HG03139 (cell line): ENCODE measurements at regions not wholly inside any gene's neighbourhood (a gene's known extent, or its start where the extent isn't known, plus 50 kb on each side); places are given as distances from the start of the nearest gene placed in this dataset.

Source experiments
- ATAC-seq: cut with Tn5 transposase; IDR thresholded peaks from one replicate; pipeline ENCODE4 v1.9.1; 2021; ENCODE audit not compliant: unreplicated experiment

DNA sequence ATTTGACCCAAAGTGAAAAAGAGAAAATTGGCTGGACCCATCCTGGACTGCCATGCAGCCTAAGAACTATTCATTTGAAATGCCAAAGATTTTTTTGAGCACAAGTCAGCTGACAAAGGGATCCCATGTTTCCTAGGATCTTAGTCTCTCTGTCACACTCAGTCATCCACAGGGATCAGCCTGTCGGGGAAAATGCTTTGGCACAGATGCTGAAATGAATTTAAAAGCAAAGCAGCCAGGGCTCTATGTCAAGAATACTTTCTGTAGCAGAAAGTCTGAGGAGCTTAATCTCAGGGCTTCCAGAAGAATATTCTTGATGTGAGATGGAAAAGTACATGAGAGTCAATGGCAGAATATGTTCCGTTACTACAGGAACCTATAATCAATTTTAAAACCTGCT lies 1900.8 kb downstream of the MRPL39 start:
- no peak for ATAC-seq

DNA sequence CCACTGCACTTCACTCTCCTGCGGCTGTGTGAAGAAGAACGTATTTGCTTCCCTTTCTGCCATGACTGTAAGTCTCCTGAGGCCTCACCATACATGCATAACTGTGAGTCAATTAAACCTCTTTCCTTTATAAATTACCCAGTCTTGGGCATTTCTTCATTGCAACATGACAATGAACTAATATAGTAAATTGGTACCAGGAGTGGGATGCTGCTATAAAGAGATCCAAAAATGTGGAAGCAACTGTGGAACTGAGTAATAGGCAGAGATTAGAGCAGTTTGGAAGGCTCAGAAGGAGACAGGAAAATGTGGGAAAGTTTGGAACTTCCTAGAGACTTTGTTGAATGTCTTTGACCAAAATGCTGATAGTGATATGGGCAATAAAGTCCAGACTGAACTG lies 1907.9 kb downstream of the MRPL39 start:
- ATAC-seq: no peak

DNA sequence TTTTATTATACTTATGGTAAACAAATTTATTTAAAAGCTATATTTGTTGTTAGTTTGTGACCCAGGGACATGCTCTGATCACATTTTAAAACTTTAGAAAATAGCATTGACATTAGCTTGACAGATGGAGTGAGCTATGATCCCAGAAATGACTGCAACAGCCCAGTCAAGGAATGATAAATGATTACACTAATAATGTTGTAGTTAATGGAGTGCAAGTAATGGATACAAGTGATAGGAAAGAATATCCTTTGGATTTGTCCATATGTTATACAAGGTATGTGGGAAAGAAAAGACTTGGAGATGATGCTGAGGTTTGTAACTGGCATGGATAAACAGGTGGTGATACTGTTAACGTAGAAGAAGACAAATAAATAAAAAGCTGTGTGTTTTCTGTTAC lies 1908.7 kb downstream of the MRPL39 start:
- ATAC-seq: no peak

DNA sequence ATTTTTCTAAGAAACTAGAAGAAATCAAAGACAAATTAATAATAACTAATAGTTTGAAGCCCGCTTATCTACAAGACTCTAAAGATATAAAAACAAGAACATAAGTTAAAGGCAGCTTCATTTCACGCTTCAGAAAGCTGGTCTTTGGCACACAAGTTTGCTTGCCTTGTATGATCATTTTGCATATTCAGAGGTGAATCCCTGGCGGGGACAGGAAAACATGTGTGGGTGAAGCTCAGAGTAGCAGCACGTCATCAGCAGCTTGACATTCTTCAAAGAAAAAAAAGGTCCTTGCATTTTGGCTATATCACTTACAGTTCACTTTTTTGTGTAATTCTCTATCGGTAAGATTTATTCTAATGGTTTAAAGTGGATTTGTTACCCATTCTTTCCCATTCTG lies 1911.8 kb downstream of the MRPL39 start:
- no peak for ATAC-seq

DNA sequence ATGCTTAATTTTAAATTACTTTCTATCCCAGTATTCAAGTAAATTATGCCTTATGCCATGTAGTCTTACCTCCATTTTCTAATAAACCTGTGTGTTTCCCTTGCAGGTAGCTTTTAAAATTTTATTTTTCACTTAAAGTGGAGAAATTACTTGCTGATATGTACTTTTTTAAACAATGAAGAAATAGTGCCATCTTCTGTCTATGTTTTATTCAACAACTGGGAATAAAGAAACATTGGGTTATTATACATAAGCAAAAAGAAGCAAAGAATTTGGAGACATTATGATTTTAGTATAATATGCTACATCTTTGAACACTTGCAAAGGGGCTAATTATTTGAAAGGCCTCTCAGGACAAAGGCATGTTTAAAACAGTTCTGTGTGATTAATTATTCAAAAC lies 1912.9 kb downstream of the MRPL39 start:
- ATAC-seq: no peak

DNA sequence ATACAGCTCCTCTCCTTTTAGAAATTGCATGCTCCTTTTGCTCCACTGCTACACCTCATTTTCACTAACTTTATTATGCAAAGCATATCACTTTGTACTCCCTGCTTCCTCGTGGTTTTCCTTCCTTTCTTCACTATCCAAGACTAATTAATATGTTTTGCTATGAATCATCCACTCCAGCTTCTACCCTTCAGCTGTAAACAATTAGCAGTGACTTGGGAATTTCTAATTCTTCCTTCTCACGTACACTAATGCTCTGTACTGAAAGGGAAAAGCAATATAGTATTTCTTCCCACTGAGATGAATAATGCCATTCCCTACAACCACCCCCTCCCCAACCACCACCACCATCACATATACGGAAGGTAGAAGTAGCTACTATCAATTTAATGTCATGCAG lies 1917.0 kb downstream of the MRPL39 start:
- no peak for ATAC-seq

DNA sequence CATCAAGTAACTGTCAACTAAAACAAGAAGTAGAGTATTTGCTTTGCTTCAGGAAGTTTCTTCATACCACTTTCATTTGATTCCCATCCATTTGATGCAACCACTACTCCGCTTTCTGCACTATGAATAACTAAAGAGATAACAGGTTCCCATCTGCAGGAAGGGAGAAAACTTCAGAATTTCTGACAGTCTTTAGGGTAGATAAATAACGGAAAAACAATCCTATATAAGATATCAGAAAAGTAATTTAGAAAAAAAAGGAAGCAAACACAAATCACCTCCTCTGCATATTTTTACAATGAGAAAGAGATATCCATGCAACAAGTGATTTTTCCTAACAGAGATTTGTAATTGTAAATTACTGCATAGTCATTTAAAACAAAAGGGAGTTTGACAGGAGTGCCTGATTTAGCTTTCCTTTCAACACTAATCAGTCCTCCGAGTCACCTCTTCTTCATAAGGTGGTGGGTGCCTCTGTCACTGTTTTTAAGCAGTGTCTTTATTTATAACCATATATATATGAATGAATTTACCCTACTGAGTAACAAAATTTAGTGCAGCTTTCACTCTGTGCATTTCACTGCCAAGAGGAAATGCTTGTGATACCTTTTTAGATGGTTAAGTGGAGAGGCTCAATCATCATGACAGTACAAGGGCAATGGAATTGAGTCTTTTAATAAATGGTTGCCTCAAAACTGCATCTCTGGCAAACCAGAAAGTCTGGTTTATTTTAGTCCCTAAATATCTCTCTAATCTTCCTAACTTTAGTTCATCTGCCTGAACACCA lies 1920.4 kb downstream of the MRPL39 start:
- ATAC-seq: no peak

DNA sequence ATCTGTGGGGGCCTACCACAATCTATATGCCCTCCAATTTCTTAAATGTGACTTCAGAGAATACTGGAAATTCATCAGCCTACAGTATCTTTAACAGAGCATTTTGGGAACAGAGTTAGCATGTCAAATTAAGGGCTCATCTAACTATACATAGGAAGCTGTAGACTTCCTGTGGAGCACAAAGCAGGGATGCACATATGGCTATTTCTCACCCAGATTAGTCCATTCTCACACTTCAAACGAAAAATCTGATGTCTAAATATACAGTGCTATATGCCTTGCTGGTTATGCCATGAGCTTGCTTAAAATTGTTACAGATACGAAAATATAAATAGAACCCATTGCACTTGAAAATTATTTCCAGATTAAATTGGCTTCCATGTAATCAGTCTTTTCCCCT lies 1922.8 kb downstream of the MRPL39 start:
- ATAC-seq: no peak

DNA sequence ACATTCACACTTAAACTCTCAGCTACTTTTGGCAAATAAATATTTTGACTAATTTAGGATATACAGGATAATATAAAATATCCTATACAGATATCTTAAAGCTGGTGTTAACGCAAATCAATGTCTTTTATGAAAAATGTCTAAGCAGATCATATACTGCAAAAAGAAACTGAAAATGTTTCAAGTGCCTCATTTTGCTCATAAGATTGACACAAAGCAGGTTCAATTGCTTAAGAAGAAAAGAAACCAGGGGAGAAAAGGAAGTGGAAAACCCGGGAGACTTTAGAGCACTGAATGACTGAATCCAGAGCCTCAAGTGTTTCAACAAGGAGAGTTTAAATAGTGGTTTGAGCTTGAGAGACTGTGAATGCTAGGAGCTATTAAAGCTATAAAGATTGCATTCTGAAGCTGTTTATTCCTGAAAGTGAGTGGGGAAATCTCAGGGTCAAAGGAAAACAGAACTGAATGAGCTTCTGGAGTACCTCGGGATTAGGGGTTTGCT lies 1943.0 kb downstream of the MRPL39 start:
- ATAC-seq: no peak

DNA sequence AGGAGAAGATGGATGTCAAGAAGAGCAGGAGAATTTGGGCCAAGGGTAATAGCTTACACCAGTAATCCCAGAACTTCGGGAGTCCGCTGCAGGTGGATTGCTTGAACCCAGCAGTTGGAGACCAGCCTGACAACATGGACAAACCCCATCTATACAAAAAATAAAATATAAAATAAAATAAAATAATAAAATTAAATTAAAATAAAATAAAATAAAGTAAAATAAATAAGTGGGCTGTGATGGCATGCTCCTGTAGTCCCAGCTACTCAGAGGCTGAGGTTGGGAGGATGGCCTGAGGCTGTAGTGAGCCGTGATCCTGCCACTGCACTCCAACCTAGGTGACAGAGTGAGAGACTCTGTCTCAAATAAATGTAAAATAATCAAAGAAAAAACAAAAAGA lies 1946.7 kb downstream of the MRPL39 start:
- no peak for ATAC-seq

DNA sequence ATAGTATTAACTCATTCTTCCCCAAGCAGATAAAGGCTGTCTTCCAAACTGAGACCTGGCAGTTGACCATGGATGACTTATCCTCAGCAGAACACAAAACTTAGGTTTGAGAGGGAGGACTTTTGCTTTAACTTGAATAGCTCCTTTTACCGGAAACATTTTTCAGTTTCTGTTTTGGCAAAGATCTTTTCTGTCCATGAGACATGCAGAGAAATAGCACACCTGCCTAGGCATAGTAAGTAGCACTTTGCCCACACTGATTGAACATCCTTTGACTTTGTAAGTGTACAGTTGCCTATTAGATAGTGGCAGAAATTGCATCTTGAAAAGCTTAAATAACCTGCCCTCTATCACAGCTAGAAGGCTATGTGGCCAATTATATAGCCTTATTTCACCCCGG lies 1962.5 kb downstream of the MRPL39 start:
- no peak for ATAC-seq

DNA sequence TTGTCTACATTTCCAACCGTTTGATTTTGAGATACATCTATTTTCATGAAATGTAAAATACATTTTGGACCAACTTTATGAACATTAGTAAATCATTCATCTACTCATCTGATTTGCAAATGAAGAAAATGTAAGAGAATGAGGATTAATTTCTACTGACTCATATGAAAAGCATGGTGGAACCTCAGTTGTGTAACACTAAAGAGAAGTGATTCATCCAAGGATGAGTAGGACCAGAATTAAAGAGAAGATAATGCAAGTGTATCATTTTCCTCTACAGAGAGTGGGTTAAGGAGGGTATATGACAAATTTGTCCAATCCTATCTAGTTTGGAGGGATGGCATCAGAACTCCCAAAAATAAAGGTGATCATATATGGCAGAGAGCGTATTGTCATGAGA lies 1967.6 kb downstream of the MRPL39 start:
- no peak for ATAC-seq

DNA sequence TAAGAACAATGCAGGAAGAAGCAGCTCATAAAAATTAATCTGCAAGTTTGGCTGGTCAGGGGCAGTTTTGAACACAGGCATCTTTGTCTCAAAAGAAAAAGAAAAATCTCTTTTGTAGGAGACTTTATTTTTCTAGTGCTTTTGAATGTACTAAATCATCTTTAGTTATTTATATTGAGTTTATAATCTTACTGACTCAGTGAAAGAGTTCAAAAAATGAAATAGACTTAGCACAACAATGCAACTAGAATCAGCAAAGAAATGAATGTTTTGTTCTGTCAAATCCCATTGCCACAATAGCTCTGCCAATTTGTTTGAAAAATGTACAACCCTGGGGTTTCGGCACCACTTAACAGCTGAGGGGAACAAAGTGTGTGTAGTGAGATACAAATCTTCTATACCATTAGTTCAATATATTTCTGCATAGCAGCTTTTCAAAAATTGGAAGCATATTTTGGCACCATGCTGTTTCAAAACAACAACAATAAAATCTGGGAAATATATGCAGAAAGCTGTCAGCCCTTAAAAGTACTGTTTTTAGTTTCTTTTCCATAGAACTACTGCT lies 1969.1 kb downstream of the MRPL39 start:
- no peak for ATAC-seq

DNA sequence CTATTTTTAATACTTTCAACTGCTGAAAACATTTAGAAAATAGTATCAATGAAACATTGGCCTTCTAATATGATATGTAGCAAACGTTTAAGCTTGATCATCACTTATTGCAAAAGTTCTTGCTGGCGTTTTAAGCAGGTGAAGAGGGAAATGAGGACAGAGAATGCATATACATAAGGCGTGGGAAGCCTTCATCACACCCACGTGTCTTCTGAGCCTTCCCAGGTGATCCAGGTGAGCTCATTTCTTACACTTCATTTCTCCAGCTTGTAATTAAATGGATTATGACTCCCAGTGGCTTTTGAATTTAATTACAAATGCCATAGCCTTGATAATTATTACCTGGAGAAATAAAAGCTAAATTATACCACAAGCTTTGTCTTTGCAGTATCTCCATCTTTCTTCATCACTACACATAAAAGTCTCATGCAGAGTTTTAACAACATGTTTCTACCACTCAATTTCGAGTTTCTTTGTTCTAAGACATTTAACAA lies 1973.8 kb downstream of the MRPL39 start:
- no peak for ATAC-seq

DNA sequence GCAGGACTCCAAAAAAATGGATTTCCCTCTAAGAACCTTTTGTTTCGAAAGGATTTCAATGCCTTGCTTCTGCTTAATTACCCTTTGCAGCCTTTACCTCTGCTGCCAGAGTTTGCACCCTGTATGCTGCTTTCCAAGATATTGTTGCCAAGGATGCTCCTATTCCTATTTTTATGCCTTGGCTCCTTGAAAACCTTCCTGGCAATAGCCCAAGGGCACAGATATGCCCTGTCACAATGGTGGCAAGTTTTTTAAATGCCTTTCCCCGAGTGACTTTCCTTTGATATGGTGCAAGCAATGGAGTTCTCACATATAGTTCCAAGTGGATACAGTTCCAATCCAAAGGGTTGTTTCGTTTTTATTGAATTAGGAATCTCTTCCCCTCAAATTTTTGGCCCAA lies 1983.0 kb downstream of the MRPL39 start:
- ATAC-seq: no peak

DNA sequence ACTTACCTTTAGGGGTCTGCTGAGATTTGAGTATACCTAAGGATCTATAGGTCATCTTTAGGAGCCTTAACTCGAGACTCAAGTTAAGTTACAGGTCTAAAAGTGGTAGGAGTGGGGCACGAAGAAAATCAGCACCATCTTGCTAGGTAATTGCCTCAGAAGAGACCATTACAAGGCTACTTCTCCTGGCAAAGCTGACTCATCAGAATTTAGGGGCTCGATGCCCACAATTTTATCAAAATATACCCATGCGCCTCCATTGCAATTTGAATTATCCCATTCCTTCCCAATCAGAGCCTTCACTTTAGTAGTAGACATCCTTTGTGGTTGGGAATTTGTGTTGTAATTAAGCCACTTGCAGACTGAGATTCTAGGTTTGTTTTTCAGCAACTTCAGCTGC lies 1994.3 kb downstream of the MRPL39 start:
- ATAC-seq: no peak

DNA sequence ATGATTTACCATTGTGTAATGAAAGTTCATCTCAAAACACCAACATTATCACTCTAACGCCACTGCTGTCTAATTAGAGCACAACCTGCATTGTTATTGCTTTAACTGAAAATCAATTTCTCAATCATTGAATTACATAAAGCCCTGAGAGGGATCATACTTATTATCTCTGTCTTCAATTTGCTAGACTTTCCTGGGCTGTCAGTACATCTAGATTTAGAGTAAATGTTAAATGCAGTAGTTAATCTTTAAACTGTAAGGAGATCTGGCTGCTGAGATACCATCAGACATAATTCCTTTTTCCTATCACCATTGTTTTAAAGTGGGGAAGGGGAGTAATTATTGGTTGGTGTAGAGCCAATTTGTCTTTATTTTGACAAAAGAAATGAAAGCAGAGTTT lies 1995.1 kb downstream of the MRPL39 start:
- no peak for ATAC-seq

DNA sequence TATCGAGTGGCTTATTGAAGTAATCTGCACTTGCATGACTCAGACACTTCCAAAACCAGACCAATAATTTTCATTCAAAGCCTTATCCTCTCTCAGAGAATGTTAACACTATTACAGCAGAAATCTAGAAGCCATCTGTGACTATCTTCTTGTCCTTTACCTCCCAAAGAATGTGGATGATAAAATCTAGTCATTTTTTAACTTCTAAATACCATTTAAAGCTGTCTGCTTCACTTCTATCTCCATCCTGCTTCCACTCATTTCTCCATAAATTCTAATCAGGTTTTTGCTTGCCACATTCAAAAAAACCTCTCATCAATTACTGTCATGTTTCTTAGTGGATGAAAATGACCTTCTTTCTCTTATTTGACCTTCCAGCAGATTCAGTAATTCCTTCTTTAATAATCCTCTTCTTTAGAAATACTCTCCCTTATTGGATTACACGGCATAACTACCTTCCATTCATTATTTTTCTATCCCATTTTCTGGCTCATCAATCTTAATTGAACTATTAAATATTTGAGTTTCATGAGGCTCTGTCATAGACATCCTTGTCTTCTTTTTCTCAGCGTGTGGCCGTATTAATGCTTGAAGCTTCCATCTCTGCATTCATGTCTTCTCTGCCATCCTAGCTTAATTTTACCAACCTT lies 1999.4 kb downstream of the MRPL39 start:
- no peak for ATAC-seq

DNA sequence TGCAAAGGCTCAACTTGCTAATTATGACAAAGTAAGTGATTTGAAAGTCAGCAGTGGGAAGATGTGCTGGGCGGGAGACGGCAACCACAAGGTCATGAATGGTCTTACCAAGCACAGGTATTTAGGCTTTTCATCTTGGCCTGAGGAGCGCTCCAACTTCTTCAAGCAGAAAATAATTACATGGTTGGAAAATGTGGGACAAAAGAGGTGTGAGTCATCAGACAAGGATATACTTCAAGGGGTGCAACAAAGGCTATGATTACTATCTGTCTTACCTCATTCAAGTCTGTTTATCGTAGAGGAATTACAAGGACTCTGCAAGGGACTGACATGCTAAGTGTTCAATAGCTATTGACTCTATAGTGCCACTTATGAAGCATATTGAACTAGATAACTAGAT lies 2005.7 kb downstream of the MRPL39 start:
- no peak for ATAC-seq

DNA sequence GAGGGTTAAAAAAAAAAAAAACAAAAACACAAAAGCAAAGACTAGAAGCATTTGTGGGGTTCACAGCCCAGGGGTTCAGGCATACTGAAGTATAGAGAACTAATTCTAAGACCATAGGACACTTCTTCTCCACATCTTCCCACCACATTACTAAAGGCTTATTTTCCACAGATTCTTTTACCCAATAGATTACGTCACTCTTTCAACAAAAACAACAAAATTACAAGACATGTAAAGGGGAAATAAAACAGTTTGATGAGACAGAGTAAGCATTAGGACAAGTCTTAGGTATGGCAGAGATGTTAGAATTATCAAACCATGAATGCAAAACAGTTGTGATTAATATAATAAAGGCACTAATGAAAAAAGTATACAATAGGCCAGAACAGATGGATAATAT lies 2013.7 kb downstream of the MRPL39 start:
- no peak for ATAC-seq

DNA sequence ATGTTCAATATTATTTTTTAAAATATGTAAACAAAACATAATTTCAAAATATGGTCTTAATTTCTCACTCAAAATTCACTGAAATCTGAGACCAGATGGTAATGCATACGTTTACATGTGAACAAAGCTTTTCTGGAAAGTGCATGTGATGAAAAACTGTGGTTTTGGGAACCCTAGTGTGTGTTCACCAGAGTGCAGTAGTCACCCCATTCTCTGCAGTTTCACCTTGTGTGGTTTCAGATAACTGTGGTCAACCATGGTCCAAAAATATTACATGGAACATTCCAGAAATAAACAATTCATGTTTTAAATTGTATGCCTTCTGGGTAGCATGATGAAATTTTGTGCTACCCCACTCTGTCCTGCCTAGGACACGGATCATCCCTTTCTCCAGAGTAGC lies 2021.9 kb downstream of the MRPL39 start:
- no peak for ATAC-seq

DNA sequence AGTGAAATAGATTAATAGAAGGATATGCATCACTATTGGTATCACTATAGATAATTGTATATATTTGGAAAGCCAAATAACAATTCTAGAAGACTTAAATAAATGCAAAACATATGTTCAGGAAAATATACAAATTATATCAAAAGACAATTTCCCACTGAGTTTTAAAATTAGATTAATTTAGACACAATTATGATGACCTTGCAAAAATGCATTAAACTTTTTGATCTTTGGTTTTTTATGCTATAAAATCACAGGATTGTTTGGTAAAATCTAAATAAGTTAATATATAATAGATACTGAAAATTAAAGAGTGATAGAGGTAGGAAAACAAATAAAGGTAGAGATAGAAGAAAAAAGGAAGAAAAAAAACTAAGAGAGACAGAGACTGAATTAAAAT lies 2027.7 kb downstream of the MRPL39 start:
- ATAC-seq: no peak
